PFSK-1 (cell line): ENCODE measurements at regions not wholly inside any gene's neighbourhood (a gene's known extent, or its start where the extent isn't known, plus 50 kb on each side); places are given as distances from the start of the nearest gene placed in this dataset.

Experiments used
- POLR2AphosphoS5 ChIP-seq: IDR thresholded peaks from 2 replicates; pipeline ENCODE4 v1.6.1; 2012; ENCODE audit warnings: low read depth, mild to moderate bottlenecking, control low read depth, low read length, moderate library complexity
- REST ChIP-seq, 2 experiments: IDR thresholded peaks; 2 replicates each; pipeline versions ENCODE4 v1.6.1 to v1.8.0; 2011 to 2012; ENCODE audit warnings: low read depth in 2 of 2, low read length in 2 of 2, control low read depth in 1 of 2, inconsistent platforms in 1 of 2, mild to moderate bottlenecking in 1 of 2, moderate library complexity in 1 of 2; ENCODE audit not compliant: insufficient read depth in 1 of 2
- SIN3A ChIP-seq: IDR thresholded peaks from 2 replicates; pipeline ENCODE4 v1.6.1; 2012; ENCODE audit warnings: mild to moderate bottlenecking, low read length, moderate library complexity, borderline replicate concordance; ENCODE audit not compliant: insufficient read depth
- TAF1 ChIP-seq: IDR thresholded peaks from 2 replicates; pipeline ENCODE4 v1.6.1; 2012; ENCODE audit warnings: low read length, control low read depth, borderline replicate concordance; ENCODE audit not compliant: insufficient read depth

- TF ChIP-seq POLR2AphosphoS5 = no peak
- TF ChIP-seq REST (IDR thresholded peaks at IDR 0.05; ENCODE audit: insufficient read depth in 1 of 2, low read depth in 2 of 2, low read length in 2 of 2) = no peak
- TF ChIP-seq SIN3A = no peak
- no peak for TF ChIP-seq TAF1
Observed at GRCh38 chr4:114519368-114519767, 79.2 kb upstream of the UGT8 start.
